ENCODE measurements at regions not wholly inside any gene's neighbourhood (a gene's known extent, or its start where the extent isn't known, plus 50 kb on each side); places are given as distances from the start of the nearest gene placed in this dataset.

DNA sequence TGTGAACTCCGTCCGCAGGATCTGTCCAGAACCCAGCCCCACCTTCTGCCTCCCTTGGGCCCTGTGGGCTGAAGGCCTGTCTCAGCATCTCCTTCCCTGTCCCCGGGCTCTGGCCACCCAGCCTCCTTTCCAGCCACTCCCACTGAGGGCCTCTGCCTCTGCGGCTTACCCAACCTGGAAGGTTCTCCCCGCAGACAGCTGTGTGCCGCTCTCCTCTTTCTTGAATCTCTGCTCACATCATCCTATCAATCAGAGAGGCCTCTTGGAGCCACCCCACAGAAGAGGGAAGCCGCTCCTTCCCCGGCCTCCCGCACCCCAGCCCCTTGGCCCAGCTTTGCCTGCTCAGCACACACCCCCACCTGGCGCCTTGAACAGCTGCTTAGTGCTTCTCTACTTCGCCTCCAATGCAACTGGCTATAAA, 81.5 kb upstream of the UNC5A start:
- no peak overlapping the region for H3K4me3 ChIP-seq
- H3K4me1 ChIP-seq, result no peaks in the 10 kb centered on the region
- TF ChIP-seq EP300 (IDR thresholded peaks at IDR 0.05), result no peak
- no peak for TF ChIP-seq POLR2A (IDR thresholded peaks at IDR 0.05)
- no peak for TF ChIP-seq CTCF (IDR thresholded peaks at IDR 0.05)
- WGBS, 2 donors, result 63 to 65% methylated on average over 11 of the region's 11 CpGs
- DNase-seq (ENCODE audit: low spot score in 2 of 2), result no peak
- H3K27me3 ChIP-seq, result peaks cover 0 to 48% of the 10 kb centered on the region in 2 donors
- H3K27ac ChIP-seq, result no peak overlapping the region
- H3K9me3 ChIP-seq, result peaks cover 0 to 14% (median 0%) of the 10 kb centered on the region in 4 donors
- H3K36me3 ChIP-seq, result no peaks in the 10 kb centered on the region

GRCh38 chr5:176730815-176731475, 79.4 kb upstream of the UNC5A start:
- no peak for DNase-seq (ENCODE audit: low spot score in 2 of 2)
- H3K27me3 ChIP-seq, result peaks cover 0 to 40% of the 10 kb centered on the region in 2 donors
- no peak overlapping the region for H3K27ac ChIP-seq
- no peaks in the 10 kb centered on the region for H3K36me3 ChIP-seq
- H3K4me1 ChIP-seq, result no peaks in the 10 kb centered on the region
- WGBS, 2 donors, result 83% methylated on average over 10 of the region's 10 CpGs
- TF ChIP-seq POLR2A (IDR thresholded peaks at IDR 0.05), result no peak
- no peak for TF ChIP-seq CTCF (IDR thresholded peaks at IDR 0.05)
- no peak for TF ChIP-seq EP300 (IDR thresholded peaks at IDR 0.05)
- H3K4me3 ChIP-seq, result no peak overlapping the region
- peaks cover 0 to 14% (median 0%) of the 10 kb centered on the region in 4 donors for H3K9me3 ChIP-seq

DNA sequence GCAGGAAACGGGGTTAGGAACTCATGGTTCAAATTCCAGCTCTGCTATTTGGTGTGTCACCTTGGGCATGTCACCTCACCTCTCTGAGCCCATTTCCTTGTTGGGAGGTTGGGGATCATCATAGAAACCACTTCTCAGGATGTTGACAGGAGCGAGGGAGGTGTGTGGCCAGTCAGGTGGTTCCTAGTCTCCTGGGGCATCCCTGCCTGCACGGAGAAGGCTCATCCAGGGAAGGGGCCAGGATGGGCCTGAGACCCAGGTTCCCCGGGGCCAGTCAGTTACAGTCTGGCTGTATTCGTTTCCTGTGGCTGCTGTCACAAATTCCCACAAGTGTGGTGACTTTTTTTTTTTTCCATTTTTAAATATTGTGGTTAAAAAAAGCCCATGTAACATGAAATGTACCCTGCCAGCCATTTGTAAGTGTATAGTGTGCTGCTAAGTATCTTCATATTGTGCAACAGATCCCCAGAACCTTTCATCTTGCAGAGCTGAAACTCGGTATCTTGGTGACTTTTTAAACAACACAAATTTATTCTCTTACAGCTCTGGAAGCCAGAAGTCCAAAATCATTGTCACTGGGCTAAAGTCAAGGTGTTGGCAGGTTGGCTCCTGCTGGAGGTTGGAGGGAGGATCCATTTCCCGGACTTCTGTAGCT, 78.7 kb upstream of the UNC5A start:
- Histone ChIP-seq H3K4me3 (no peak overlapping the region), H3K27me3 (peaks cover 0 to 40% of the 10 kb centered on the region in 2 donors)

DNA sequence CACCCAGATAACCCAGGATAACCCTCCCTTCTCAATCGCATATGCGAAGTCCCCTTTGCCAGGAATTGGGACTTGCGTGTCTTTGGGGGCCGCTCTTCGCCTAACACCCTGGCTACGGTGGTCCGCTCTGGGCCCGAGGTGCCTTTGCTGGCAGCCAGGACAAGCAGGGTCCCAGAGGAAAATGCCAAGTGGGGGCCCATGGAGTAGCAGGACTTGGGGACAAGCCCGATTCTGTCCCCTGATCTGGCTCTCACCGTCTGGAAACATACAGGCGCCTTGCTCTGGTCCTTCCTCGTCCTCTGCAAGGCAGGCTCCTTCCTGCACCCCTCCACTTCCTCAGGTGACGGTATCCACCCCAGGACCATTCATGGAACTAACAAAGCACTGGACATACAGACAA, 78.1 kb upstream of the UNC5A start:
- Histone ChIP-seq H3K36me3 (no peaks in the 10 kb centered on the region), H3K4me3 (no peak overlapping the region), H3K9me3 (peaks cover 0 to 14% (median 0%) of the 10 kb centered on the region in 4 donors), H3K4me1 (no peaks in the 10 kb centered on the region), H3K27me3 (peaks cover 0 to 40% of the 10 kb centered on the region in 2 donors), H3K27ac (no peak overlapping the region)
- TF ChIP-seq EP300 (IDR thresholded peaks at IDR 0.05) (no peak), POLR2A (IDR thresholded peaks at IDR 0.05) (no peak), CTCF (IDR thresholded peaks at IDR 0.05) (no peak)
- WGBS, 2 donors, result 82 to 86% methylated on average over 13 of the region's 13 CpGs
- no peak for DNase-seq (ENCODE audit: low spot score in 2 of 2)

More for the DNA sequence above, 78.7 kb upstream of the UNC5A start:
- no peak for DNase-seq (ENCODE audit: low spot score in 2 of 2)
- WGBS, 2 donors, result 58 to 61% methylated on average over 7 of the region's 7 CpGs
- no peak overlapping the region for H3K27ac ChIP-seq
- H3K9me3 ChIP-seq, result peaks cover 0 to 14% (median 0%) of the 10 kb centered on the region in 4 donors
- no peaks in the 10 kb centered on the region for H3K4me1 ChIP-seq
- no peak for TF ChIP-seq EP300 (IDR thresholded peaks at IDR 0.05)
- TF ChIP-seq POLR2A (IDR thresholded peaks at IDR 0.05), result no peak
- no peak for TF ChIP-seq CTCF (IDR thresholded peaks at IDR 0.05)
- no peaks in the 10 kb centered on the region for H3K36me3 ChIP-seq

GRCh38 chr5:176732736-176733405, 77.5 kb upstream of the UNC5A start:
- H3K4me3 ChIP-seq, result no peak overlapping the region
- 78 to 79% methylated on average over 21 of the region's 21 CpGs for WGBS, 2 donors
- H3K27ac ChIP-seq, result no peak overlapping the region
- no peaks in the 10 kb centered on the region for H3K36me3 ChIP-seq
- H3K4me1 ChIP-seq, result no peaks in the 10 kb centered on the region
- H3K27me3 ChIP-seq, result peaks cover 0 to 34% of the 10 kb centered on the region in 2 donors
- no peak for DNase-seq (ENCODE audit: low spot score in 2 of 2)
- H3K9me3 ChIP-seq, result peaks cover 0 to 14% (median 0%) of the 10 kb centered on the region in 4 donors
- TF ChIP-seq EP300 (IDR thresholded peaks at IDR 0.05), result no peak
- TF ChIP-seq CTCF (IDR thresholded peaks at IDR 0.05), result no peak
- no peak for TF ChIP-seq POLR2A (IDR thresholded peaks at IDR 0.05)

All from tibial nerve (tissue), 4 donors.